HG02840 (cell line): ENCODE measurements at regions not wholly inside any gene's neighbourhood (a gene's known extent, or its start where the extent isn't known, plus 50 kb on each side); places are given as distances from the start of the nearest gene placed in this dataset.

Experiments
- ATAC-seq: cut with Tn5 transposase; IDR thresholded peaks from one replicate; pipeline ENCODE4 v1.9.1; 2021; ENCODE audit warnings: mild to moderate bottlenecking, moderate library complexity, moderate number of reproducible peaks; ENCODE audit not compliant: unreplicated experiment, low FRiP score

DNA sequence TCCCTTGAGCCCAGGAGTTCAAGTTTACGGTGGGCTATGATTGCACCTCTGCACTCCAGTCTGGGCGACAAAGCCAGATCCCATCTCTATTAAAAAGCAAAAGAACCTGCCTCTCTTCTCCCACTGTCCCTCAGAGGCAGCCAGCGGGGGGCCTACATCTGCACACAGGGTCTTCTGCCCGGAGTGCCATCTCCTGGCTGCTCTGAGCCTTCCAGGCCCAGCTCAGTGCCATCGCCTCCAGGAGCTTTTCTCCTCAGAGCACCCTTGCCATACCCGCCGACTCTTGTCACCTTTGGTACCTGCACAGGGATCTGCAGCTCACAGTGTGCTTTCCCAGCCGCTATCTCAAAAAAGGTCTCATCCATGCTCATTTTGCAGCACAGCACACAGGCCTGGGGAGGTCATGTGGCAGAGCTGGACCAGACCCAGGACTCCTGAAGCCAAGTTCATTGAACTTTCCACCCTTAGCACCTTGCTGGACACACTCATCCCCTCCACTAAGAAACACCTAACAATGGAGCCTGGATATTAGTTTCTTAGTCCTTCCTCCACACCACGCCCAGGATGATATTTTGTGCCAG, 186.3 kb downstream of the HAUS1 start:
- no peak for ATAC-seq

DNA sequence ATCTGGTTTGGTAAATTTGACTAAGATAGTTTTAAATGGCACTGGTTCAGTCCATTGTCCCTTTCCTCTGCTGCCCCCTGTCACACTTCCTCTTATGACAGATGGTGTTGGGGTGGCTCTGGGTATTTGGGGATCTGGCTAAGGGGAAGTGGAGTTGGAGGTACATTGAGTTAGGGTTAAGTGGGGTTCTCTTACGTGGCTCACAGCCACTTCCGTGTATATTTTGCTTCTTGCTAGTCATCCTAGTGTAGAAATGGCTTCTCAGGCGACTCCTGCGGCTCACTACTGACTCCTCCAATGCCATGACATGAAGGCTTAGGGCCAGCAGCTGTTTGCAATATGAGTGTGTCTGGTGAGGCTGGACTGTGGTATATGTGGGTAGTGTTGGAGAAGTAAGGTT, 187.0 kb downstream of the HAUS1 start:
- no peak for ATAC-seq

DNA sequence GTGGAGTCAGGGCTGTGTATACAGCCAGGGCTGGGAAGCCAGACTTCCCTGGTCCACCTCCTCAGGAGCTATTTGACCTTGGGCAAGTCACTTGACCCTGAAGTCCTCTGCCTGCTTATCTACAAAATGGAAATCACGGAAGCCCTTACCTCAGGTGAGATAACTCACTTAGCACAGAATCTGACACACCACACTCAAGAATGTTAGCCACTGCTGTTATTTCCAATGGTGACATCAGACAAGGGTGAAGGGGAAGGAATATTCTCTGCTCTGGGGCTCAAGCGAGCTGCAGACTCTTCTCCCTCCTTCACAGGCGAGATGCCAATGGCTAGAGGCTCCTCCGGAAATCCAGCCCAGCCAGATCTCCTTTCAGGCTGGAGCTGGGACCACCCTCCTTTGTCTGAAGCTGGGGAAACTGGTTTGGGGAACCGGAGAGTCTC, 189.6 kb downstream of the HAUS1 start:
- ATAC-seq, result no peak

DNA sequence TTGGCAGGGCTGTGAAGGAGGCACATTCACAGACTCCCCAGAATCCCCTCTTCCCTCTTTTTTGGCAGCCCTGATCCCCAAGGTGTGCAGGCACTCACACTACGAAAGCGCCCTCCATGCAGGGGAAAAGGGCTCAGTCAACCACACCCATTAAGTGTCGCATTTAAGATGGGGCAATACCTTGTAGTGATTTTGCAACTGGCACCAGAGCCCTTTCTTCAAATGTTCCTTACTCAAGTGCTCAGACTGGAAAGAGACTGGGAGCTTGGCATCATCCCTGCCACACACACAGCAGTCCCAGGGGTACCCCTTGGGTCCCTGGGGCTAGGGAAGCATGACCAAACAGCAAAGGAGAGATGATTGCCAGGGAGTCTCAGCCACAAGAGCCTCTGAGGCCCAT, 190.1 kb downstream of the HAUS1 start:
- no peak for ATAC-seq

DNA sequence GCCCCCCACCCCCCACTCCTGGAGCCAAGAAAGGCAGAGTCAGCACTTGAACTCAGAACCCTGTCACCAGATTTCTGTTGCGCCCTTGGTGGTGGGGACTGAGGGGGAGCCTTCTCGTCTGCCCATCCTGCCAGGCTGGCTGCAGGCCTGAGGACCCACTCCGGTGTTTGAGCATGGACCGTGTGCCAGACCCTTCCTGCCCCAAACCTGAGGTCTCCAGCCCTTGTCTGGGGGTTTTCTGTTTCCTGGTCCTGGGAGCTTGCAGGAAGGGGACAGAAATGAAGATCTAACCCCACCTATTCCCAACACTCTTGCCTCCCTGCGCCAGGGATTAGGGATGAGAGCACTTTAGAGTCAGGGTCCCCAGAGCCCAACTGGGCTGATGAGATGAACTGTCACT, 190.6 kb downstream of the HAUS1 start:
- no peak for ATAC-seq

DNA sequence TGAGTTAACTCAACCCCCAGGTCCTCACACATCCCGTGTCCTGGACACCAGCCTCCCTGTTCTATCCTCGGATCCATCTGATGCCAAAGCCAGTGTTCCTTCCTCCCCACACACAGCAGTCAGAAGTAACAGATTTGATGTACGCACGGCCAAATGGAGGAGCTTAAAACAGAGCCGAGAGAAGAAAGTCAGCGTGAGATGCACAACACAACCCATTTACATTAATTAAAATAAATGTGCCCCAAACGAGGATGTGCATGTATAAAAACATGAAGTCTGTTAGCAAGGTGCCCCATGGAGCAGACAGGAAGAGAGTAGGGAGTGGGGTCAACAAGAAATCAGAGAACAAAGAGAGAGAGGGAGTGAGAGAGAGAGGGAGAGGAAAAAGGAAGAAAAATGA, 191.2 kb downstream of the HAUS1 start:
- ATAC-seq, result no peak

DNA sequence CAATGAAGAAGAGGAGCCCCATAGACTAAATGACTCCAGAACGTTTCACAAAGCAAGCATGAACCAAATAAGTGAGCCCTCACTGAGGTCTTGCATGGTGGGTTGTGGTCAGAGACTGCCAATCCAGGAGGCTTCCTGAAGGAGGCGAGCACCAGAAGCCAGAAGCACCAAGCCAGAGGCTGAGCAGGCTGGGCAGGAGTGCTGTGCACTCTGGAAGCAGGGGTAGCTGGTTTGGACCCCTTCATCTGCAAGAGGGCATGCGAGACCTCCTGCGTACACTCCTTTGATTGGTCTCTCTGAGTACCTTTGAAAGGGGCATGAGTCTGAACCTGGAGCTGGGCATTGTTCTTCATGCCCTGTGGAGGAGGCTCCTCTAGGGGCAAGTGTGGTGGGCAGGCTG, 192.5 kb downstream of the HAUS1 start:
- ATAC-seq, result no peak

DNA sequence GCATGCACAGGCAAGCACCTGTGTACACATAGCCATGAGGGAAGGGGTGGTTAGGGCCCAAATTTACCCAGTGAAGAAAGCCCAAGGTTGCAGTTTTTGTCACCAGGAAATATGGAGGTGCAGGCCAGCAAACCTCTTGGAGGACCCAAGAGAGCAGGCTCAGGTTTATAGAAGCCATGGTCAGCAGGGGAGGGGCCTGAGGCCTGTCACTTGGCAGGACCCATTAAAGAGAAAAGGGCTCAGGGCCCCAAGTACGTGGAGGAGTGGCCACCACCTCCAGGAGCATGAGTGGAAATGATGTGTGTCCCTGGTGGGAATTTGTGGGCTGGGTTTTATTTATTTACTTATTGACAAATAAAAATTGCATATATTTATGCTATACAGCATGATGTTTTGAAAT, 192.9 kb downstream of the HAUS1 start:
- no peak for ATAC-seq

DNA sequence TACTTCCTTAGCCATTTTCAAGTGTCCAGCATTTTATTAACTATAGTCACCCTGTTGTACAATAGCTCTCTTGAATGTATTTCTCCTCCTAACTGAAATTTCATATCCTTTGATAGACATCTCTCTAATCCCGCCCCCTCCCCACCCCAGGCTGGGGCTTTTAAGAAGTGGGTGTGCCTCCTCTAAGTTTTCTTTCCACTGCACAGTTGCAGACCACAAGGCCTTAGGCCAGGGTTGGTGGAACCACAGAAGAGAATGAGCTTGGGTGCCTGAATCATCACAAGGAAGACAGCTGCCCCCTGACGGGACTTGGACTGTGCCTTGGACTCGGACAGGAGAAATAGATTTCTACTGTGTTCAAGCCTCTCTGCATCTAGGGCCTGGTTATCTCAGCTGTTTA, 193.4 kb downstream of the HAUS1 start:
- ATAC-seq, result no peak

DNA sequence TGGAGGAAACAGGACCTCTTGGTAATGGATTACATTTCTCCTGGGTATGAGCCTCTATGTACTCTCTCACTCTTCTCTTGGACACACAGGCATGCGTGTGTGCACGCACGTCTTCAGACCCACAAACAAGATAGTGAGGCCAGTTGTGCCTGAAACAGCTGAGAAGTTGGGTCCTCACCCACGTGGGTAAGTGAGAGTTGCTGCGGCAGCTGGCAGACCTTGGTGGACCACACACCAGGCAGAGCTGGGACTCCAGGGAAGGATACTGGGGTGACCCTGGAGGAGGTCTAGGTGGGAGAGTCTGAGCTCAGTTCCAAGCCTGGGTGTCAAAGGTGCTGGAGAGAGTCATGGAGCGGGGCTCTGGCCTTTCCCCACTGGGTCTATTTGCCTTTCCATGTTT, 194.3 kb downstream of the HAUS1 start:
- no peak for ATAC-seq

DNA sequence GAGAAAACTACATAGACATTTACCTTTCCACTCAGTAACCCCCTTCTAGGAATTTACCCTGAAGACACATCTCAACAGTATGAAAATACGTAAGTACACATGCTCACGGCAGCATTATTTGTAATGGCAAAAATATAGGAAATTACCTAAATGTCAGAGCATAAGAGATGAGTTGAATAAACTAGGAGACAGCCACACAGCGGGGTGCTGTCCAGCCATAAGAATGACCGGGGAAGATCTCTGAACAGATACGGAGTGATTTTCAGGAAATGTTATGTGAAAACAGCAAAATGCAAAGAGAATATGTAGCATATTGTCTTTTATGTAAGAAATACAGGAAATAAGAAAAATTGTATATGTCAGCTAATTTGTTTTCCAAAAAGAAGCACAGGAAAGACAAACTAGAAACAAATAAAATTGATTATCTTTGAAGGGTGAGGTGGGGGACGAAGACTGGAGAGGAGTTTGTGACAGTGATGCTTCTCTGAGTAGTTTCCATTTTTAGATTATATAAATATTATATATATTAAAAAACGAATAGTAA, 195.4 kb downstream of the HAUS1 start:
- ATAC-seq, result no peak

DNA sequence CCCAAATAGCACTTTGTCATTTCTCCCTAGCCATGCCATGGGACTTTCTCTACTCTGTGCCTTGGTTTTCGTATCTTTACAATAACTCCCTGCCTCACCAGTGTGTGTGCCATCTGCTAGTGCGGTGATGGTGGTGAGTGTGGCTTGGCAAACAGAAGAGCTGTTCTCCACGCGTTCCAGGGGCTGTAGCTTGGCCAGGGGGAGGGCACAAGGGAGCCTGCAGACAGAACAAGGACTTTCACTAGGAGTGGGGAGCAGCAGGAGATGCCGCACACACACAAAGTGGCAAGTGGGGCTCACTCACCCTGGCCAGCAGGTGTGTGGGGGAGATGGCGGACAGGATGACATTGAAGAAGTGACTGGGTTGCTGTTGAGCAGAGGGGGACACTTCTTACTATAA, 196.9 kb downstream of the HAUS1 start:
- ATAC-seq, result no peak

DNA sequence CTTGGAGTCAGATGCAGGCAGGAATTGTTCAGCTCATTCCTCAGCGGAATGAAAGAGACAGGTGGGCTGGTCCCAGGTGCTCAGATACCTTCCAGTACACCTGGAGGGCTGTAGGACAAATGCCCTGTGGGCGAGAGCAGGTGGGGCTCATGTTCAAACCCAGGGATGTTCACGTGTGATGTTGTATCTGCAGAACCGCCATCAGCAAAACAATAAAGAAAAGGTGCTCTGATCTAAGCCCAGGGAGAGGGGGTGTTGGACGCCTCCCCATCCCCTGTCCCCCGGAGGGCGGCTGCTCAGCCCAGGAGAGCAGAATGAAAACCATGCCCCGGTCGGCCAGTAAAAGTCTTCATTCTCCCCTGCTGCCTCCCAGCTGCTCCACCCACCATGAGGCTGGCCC, 197.4 kb downstream of the HAUS1 start:
- ATAC-seq, result no peak

DNA sequence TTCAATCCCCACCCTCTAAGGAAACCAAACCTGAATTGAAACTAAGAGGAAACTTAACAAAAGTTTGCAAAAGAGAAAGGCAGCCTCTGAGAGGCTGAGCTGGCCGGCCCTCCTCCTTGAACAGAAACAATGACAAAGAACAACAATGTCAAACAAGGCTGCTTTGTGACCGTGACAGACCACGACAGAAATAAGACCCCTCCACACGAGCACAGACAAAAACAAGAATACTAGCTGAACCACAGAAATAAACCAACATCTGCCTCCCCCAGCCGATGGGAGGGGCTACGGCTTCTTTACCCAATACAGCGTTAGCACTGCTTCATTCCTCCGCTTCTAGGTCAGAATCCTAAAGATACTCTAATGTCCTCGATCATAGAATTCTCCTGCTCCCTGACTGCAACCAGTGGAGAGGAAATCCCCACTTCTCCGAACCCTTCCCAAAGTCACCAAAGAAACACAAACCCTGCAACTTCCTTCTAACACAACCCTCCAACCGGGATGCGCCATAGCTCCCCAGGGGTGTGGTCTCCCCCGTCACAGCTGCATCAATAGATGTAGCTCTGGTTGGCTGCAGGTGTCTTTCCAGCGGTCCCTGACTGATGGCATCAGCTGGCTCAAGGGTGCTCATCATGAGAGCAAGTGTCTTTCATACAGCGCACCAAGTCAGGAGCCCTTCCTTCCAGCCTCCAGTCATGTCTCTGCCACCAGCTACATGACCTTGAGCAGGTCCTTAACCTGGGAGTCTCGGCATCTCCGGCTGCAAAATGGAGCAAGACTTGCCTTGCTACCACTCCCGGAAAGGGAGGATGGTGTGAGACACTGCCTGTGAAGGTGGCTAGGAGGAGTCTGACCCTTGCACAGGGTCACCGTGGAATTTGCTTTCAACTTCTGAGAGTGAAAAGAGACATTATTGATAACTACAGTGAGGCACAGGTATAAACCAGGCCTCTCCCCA, 198.6 kb downstream of the HAUS1 start:
- ATAC-seq, result no peak

DNA sequence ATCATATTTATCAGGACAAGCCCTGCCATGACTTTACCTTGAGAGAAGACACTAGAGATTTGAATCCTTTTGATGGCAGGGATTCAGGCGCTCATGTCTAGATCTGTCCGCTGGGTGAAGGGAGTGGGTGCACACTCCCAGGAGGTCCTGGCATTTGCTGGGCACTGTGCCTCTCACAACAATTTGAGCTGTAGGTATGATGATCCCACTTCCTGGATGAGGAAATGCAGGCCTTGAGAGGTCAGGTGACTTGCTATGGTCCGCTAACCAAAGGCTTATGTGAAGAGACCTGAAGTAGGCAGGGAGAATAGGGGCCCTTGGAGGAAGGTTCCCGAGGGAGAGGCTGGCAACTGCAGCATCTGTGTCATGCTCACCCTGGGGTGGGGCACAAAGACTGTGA, 206.1 kb downstream of the HAUS1 start:
- ATAC-seq, result no peak

DNA sequence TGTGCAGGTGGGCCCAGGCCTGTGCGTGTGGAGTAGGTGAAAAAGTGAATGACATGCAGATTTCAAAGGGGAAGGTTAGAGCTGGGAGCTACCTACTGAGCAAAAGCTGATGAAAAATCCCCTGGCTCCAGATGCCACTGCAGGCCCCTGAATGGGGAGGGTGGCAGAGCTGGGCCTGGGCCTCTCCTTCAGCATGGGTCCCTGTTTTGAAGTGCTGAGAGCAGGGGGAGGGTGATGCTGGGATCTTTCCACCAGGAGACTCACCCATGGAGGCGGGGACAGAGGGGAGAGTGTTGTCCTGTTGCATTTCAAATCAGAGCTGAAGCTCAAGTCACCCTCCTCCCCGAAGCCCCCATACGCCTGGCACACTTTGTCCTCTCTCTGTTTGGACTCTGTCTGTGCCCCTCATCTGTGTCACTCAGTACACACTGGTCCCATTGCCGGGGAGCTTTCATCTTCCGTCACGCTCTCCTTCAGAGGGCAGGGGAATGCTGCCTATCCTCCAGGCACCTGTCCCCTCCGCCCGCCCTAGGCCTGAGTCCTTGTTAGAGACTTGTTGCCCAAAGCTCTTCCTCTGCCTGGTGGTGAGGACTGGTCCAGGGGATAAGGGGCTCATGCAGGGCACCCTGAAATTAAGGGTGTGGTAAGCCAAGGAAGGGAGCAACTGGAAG, 206.6 kb downstream of the HAUS1 start:
- no peak for ATAC-seq

DNA sequence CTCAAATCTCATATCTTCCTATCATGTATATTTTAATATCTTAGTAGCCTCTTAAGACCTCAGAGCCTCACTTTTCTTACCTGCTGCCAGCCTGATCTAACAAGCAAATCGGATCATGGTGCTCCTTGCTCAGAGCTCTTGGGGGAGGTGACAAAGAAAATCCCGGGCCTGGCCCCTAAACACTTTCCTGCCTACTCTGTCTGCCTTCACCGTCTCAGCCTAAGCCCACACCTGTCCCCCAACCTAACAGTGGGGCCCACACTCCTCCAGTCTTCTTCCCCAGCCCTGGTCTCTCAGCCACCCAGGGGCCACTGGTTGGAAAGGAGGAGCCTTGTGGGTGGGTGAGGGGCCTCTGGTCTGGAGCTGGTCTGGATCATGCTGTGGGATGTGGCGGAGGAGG, 207.3 kb downstream of the HAUS1 start:
- ATAC-seq, result no peak

DNA sequence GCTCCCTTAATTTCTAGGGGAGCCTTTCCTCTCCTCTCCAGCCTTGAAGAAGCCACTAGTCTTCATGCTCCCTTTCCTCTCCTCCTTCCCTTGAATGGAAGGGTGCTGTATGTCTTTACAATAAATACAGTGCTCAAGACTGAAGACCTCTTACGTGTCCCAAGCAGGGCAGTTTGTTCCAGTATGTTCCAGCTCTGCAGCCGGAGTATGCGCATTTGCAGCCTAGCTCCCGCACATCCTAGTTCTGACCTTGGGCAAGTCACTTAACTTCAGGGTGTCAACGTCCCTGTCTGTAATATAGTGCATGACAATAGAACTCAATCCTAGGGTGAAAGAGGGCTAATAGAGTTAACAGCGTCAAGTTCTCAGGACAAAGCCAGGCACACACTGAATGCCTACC, 208.0 kb downstream of the HAUS1 start:
- no peak for ATAC-seq

DNA sequence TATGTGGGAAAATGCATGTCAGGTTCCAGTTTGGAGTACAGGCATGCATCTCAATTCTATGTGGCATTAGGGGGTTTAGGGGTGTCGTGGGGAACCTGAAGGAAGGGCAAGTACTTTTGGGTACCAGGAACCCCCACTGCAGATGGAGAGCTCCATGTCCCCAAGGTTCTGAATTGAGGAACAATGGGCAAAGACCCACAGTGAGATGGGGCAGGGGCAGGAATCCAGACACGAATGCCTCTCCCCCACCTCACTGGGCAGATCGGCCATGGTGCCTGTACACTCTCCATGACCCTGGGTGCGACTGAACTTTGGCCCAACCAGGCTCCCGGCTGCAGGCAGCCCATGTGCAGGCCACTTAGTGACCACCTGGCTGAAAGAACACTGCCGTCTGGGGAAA, 209.3 kb downstream of the HAUS1 start:
- ATAC-seq, result no peak

DNA sequence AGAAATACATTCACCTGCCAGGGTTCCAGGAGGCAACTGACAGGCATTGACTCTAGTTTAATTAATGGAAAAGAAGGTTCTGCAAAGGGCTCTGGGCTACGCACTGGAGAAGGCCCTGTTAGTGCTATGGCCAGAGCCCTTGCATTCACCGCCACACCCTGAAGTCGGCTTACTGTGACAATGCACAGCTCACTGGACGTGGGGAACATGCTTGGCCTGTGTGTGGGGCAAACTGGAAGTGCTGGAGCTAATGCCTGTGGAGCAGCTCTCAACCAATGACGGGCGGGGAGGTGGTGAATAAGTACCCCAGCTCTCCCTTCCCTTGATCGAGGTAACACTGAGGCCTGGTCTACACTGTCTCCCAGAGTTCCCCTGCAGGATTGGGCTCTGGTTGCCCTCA, 209.8 kb downstream of the HAUS1 start:
- ATAC-seq, result no peak

DNA sequence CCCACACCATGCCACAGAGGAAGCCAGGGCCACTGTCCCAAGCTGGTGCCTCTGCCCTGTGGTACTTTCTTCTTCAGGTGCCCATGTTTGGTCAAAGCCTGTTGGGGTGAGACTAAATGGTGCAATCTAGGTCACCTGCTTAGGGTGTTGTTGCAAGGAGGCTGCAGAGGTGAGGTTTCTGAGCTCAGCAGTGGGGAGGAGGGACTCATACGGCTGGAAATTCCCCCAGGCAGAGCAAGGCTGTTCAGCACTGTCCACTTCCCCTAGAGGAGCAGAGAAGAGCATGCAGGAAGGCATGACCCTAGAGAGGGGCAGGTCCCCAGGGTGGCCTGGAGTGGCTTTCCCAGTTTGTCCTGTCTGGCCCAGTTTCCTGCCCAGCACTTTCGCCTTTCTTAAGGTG, 211.0 kb downstream of the HAUS1 start:
- no peak for ATAC-seq
